MG63 (cell line): ENCODE measurements at regions not wholly inside any gene's neighbourhood (a gene's known extent, or its start where the extent isn't known, plus 50 kb on each side); places are given as distances from the start of the nearest gene placed in this dataset.

ENCODE experiments used
- DNase-seq: peaks from one replicate; pipeline ENCODE4 v3.0.0-alpha.2; 2020
- H3K27me3 ChIP-seq: fragments of 250-450 bp; sonication (Bioruptor Pico); 2 replicates; pipeline ENCODE4 v1.5.1; 2020; ENCODE audit warnings: mild to moderate bottlenecking, moderate library complexity
- H3K36me3 ChIP-seq: fragments of 250-450 bp; sonication (Bioruptor Pico); 2 replicates; pipeline ENCODE4 v1.5.1; 2020; ENCODE audit warnings: mild to moderate bottlenecking, moderate library complexity
- H3K4me3 ChIP-seq: fragments of 250-450 bp; sonication (Bioruptor Pico); 2 replicates; pipeline ENCODE4 v1.5.1; 2020; ENCODE audit warnings: mild to moderate bottlenecking, moderate library complexity
- H3K9me3 ChIP-seq: fragments of 250-450 bp; sonication (Bioruptor Pico); 2 replicates; pipeline ENCODE4 v1.5.1; 2020; ENCODE audit warnings: mild to moderate bottlenecking, moderate library complexity

DNA sequence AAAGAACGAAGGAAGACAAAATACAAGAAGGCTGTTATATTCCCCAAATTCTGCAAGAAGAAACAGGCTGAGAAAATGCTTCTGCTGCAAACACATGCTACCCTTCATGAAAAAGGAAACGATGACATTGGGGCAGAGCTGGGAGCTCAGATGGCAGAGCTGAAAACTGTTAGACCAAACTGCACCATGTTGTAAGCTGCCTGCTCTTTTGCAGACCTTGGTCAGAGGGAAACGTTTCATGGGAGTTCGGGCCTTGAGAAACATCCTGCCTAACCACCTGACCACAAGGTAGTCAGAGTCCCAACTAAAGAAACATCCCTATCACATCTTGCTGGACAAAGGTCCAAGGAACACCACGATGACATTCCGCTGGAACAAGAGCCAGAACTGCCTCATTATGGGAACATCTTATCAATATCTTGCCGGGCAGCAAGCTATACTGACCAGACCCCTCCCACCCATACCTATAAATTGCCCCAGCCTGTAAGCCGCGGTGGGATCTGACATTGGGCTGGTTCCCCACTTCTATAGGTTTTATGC is 110.7 kb upstream of the CTSC start:
- Histone ChIP-seq H3K9me3 (no peaks in the 10 kb centered on the region), H3K4me3 (no peak overlapping the region), H3K27me3 (no peaks in the 10 kb centered on the region), H3K36me3 (no peaks in the 10 kb centered on the region)
- DNase-seq = no peak

DNA sequence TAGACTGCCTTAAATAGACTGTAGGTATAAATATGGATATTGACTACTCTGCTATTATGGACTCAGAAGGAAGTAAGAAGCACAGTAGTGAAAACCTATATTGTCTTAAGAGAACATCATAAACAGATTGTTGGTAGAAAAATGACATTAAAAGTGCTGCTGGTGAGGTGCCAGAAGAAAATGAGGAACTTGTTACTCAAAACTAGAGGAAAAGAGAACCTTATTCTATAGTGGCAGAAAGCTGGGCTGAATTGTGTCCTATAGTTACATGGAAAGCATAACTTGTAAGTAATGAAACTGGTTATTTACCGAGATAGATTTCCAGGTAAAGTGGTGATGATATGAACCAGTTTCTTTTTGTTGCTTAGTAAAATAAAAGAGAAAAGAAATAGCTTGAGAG is 109.7 kb upstream of the CTSC start:
- H3K27me3 ChIP-seq = no peaks in the 10 kb centered on the region
- no peaks in the 10 kb centered on the region for H3K9me3 ChIP-seq
- no peaks in the 10 kb centered on the region for H3K36me3 ChIP-seq
- DNase-seq = no peak
- H3K4me3 ChIP-seq = no peak overlapping the region

- Histone ChIP-seq H3K36me3 (no peaks in the 10 kb centered on the region), H3K4me3 (no peak overlapping the region), H3K27me3 (no peaks in the 10 kb centered on the region), H3K9me3 (no peaks in the 10 kb centered on the region)
- no peak for DNase-seq
These were observed 101.8 kb upstream of the CTSC start for GRCh38 chr11:88439356-88439755.

DNA sequence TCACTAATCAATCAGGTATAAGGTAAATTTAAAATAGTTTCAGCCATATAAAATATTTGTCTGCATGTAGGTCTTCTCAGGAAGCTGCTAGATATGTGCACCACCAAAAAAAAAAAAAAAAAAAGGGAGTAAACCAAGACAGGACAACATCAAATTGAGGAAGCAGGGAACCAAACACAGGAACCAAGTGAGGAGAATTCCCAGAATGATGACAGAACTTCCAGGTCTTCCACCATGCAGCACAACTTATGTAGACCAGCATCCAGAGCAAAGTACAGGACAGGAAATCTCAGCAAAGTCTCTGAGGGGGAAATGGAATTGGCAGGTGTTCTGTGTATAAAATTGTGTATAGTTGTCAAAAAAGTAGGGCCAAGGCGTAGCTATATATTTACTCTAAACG is 101.2 kb upstream of the CTSC start:
- Histone ChIP-seq H3K4me3 (no peak overlapping the region), H3K9me3 (no peaks in the 10 kb centered on the region), H3K27me3 (no peaks in the 10 kb centered on the region), H3K36me3 (no peaks in the 10 kb centered on the region)
- DNase-seq = no peak

DNA sequence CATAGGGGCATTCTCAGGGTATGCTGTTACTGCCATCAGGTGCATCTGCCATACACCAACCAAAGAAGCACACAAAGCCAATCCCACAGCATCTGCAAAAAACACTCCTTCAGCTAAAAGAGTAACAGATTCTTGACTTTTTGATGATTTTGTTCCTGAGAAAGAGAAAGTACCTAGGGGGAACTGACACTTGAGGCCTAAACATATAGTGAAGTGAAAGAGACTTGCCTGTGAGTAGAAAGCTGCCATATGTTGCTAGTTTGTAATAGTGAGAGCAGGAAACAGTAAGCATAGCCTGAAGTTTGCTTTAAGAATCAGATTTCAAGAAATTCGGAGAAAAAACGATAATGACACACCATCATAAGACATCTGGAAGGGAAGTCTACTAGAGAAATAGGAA is 97.9 kb upstream of the CTSC start:
- no peak for DNase-seq
- Histone ChIP-seq H3K36me3 (no peaks in the 10 kb centered on the region), H3K4me3 (no peak overlapping the region), H3K9me3 (no peaks in the 10 kb centered on the region), H3K27me3 (no peaks in the 10 kb centered on the region)

GRCh38 chr11:88434333-88434976 is 96.9 kb upstream of the CTSC start:
- no peaks in the 10 kb centered on the region for H3K27me3 ChIP-seq
- no peak for DNase-seq
- no peaks in the 10 kb centered on the region for H3K9me3 ChIP-seq
- H3K36me3 ChIP-seq = no peaks in the 10 kb centered on the region
- no peak overlapping the region for H3K4me3 ChIP-seq

- Histone ChIP-seq H3K27me3 (no peaks in the 10 kb centered on the region), H3K4me3 (no peak overlapping the region), H3K36me3 (no peaks in the 10 kb centered on the region), H3K9me3 (no peaks in the 10 kb centered on the region)
- no peak for DNase-seq
These were observed 96.1 kb upstream of the CTSC start for GRCh38 chr11:88433536-88434230.

DNA sequence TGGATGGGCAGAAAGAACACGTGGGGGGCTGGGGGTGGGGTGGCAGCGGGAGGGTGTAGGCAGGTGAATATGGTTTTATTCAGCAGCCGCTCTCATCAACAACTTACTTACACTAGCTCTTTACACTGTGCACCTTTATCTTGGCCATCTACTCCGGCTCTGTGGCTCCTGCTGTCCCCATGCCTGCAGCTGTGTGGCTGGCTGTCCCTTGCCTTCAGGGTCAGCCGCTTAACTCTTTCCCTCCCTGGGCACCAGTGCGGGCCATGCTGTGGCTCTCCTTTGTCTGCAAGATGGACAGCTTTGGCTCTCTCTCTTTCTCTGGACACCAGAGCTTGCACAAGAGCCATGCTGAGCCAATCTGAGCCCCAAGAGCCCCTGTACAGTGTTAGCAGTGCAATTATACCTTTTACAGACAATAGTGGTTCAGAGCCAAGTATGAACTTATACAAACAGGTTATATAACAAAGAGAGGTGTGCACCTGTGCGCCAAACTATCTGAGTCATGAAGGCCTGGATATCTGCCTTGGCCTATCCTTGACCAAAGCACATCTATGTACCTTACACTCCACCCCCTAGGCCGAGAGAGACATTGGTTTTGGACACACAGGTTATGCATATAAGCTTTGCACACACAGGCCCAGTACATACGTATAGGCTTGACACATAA is 94.3 kb upstream of the CTSC start:
- Histone ChIP-seq H3K9me3 (no peaks in the 10 kb centered on the region), H3K36me3 (no peaks in the 10 kb centered on the region), H3K27me3 (no peaks in the 10 kb centered on the region), H3K4me3 (no peak overlapping the region)
- no peak for DNase-seq

DNA sequence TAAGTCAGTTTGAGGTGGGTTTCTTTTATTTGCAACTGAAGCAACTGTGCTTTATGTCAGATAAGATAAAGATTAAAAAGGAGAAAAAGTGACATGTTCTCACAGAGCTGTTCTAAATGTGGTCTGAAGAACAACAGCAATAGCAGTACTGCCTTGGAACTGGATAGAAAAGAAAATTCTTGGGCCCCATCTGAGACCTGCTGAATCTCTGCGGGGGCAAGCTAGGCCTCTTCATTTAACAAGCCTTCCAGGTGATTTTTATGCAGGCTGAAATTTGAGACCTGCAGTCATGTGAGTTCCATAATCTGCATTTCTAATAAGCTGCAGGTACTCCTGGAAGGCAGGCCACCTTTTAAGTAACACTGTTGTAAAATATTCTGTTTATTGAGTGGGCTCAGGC is 91.4 kb upstream of the CTSC start:
- DNase-seq = no peak
- Histone ChIP-seq H3K36me3 (no peaks in the 10 kb centered on the region), H3K9me3 (no peaks in the 10 kb centered on the region), H3K4me3 (no peak overlapping the region), H3K27me3 (no peaks in the 10 kb centered on the region)

- H3K4me3 ChIP-seq = no peak overlapping the region
- no peaks in the 10 kb centered on the region for H3K27me3 ChIP-seq
- no peaks in the 10 kb centered on the region for H3K9me3 ChIP-seq
- no peaks in the 10 kb centered on the region for H3K36me3 ChIP-seq
- DNase-seq = no peak
These were observed 90.2 kb upstream of the CTSC start for GRCh38 chr11:88427719-88428118.

DNA sequence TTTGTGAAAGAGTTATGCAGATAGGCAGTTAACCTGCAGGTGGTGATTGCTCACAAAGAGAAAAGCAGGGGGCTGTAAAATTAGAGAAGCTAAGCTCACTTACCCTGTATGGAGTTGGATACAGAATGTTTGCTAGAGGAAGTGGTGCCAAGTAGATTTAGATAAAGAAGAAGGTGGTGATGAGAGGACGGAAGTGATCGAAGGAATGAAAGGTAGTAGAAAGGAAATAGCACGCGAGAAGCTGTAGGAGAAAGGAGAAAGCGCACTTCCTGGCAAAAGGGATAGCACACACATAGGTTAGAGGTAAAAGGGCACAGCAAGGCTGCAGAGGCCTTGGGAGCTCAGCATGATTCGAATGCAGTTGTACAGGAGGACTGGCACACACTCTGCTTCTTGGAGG is 87.3 kb upstream of the CTSC start:
- Histone ChIP-seq H3K9me3 (no peaks in the 10 kb centered on the region), H3K4me3 (no peak overlapping the region), H3K36me3 (no peaks in the 10 kb centered on the region), H3K27me3 (no peaks in the 10 kb centered on the region)
- no peak for DNase-seq

- no peak for DNase-seq
These were observed 84.0 kb upstream of the CTSC start for GRCh38 chr11:88421530-88421929.

GRCh38 chr11:88420165-88420791 is 82.7 kb upstream of the CTSC start:
- Histone ChIP-seq H3K36me3 (no peaks in the 10 kb centered on the region), H3K4me3 (no peak overlapping the region), H3K9me3 (no peaks in the 10 kb centered on the region), H3K27me3 (no peaks in the 10 kb centered on the region; the same call in 1 of the 2 replicates)
- DNase-seq = no peak

More at GRCh38 chr11:88421530-88421929, 84.0 kb upstream of the CTSC start:
- Histone ChIP-seq H3K9me3 (no peaks in the 10 kb centered on the region), H3K36me3 (no peaks in the 10 kb centered on the region), H3K4me3 (no peak overlapping the region), H3K27me3 (no peaks in the 10 kb centered on the region; the same call in 1 of the 2 replicates)

DNA sequence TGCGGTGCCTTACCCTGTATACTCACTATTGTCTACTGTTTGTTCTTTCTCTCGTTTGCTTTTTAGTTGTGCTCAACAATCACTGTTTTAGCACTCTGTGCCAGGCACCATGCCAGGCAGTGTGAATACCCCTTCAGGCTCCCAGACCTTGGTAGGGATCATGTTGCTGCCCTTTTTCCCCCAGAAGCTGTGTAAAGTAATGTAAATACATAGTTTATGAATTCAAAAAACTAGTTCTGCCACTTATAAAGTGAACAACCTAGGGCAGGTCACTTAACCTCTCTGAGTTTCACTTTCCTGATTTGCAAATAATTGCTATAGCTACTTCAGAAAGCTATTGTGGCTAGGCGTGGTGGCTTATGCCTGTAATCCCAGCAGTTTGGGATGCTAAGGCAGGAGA is 81.0 kb upstream of the CTSC start:
- Histone ChIP-seq H3K36me3 (no peaks in the 10 kb centered on the region), H3K27me3 (peaks cover 7% of the 10 kb centered on the region; the same call in 1 of the 2 replicates), H3K4me3 (no peak overlapping the region), H3K9me3 (no peaks in the 10 kb centered on the region)
- DNase-seq = no peak

GRCh38 chr11:88415495-88415894 is 78.0 kb upstream of the CTSC start:
- no peak for DNase-seq
- H3K9me3 ChIP-seq = no peaks in the 10 kb centered on the region
- H3K36me3 ChIP-seq = no peaks in the 10 kb centered on the region
- H3K4me3 ChIP-seq = no peak overlapping the region
- H3K27me3 ChIP-seq = peaks cover 10% of the 10 kb centered on the region

DNA sequence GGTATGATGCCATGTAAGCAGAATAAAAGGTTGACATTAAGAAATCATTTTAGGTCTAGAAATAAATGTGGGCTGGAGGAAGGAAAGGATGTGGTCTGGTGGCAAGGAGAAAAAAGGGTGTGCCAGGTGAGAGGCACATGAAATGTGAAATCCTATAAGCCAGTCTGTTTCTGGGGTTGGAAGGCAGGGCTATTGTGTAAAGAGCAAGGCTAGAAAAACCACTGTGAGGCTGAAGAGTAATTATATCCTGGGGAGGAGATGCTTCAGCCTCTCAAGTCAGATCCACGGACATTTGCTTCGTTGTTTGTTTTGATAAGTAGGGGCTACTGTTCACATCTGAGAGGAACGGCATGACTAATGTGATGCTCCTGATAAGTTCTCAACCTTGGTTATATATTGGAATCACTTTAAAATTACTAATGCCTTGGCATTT is 77.5 kb upstream of the CTSC start:
- DNase-seq = no peak
- no peaks in the 10 kb centered on the region for H3K36me3 ChIP-seq
- H3K27me3 ChIP-seq = peaks cover 10% of the 10 kb centered on the region
- H3K9me3 ChIP-seq = no peaks in the 10 kb centered on the region
- no peak overlapping the region for H3K4me3 ChIP-seq

DNA sequence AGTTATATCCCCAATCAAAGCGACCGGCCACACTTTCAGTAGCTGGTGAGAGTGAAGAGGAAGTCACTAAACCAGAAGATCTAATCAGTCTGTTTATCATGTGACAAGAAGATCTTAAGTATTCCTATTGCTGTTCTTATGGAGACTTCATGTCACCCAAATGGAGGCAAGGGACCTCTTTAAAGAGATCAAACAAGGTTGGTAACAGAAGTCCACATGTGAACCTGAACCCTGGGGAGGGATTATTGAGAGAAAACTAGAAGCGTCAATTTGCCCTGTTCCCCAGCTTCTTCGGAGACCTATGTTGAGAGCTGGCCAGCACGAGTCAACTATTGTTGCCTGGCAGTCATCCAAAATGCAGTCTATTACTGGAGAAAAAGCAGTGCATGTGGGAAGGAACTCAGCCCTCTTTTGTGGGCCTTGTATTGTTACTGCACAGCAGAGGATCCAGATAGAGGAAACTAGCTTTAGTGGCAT is 76.9 kb upstream of the CTSC start:
- Histone ChIP-seq H3K27me3 (peaks cover 12% of the 10 kb centered on the region), H3K9me3 (no peaks in the 10 kb centered on the region), H3K4me3 (no peak overlapping the region), H3K36me3 (no peaks in the 10 kb centered on the region)
- no peak for DNase-seq
